ENCODE measurements at regions not wholly inside any gene's neighbourhood (a gene's known extent, or its start where the extent isn't known, plus 50 kb on each side); places are given as distances from the start of the nearest gene placed in this dataset.
"Not testable (repeated sequence)": the region's sequence is repeated elsewhere in the genome, so short reads cannot be mapped to it uniquely, and the experiment has no call there.

- no peak for TF ChIP-seq CTCF (conservative IDR thresholded peaks at IDR 0.05; ENCODE audit: low read length)
- no peak overlapping the region for H3K4me3 ChIP-seq (ENCODE audit: low read length)
These were observed 333.4 kb downstream of the INSIG2 start for GRCh38 chr2:118421648-118422047.

GRCh38 chr2:118417406-118418120 lies 329.3 kb downstream of the INSIG2 start:
- TF ChIP-seq CTCF (conservative IDR thresholded peaks at IDR 0.05; ENCODE audit: low read length) = no peak
- peak; percentile 73 for DNase-seq (ENCODE audit: low read depth)
- no peak overlapping the region for H3K4me3 ChIP-seq (ENCODE audit: low read length)

More at GRCh38 chr2:118421648-118422047, 333.4 kb downstream of the INSIG2 start:
- DNase-seq (ENCODE audit: low read depth) = no peak

GRCh38 chr2:118415186-118415585 lies 326.9 kb downstream of the INSIG2 start:
- DNase-seq (ENCODE audit: low read depth); H3K4me3 ChIP-seq (ENCODE audit: low read length): not testable (repeated sequence)

GRCh38 chr2:118403658-118404451 lies 315.6 kb downstream of the INSIG2 start:
- no peak for TF ChIP-seq CTCF (conservative IDR thresholded peaks at IDR 0.05; ENCODE audit: low read length)
- no peak overlapping the region for H3K4me3 ChIP-seq (ENCODE audit: low read length)
- no peak for DNase-seq (ENCODE audit: low read depth)

GRCh38 chr2:118388771-118389170 lies 300.5 kb downstream of the INSIG2 start:
- no peak for TF ChIP-seq CTCF (conservative IDR thresholded peaks at IDR 0.05; ENCODE audit: low read length)
- peak; percentile 44 for DNase-seq (ENCODE audit: low read depth)
- no peak overlapping the region for H3K4me3 ChIP-seq (ENCODE audit: low read length)

GRCh38 chr2:118387509-118387908 lies 299.2 kb downstream of the INSIG2 start:
- DNase-seq (ENCODE audit: low read depth) = peak; percentile 85

More at GRCh38 chr2:118387509-118387908, 299.2 kb downstream of the INSIG2 start:
- no peak for TF ChIP-seq CTCF (conservative IDR thresholded peaks at IDR 0.05; ENCODE audit: low read length)
- no peak overlapping the region for H3K4me3 ChIP-seq (ENCODE audit: low read length)
